Dendritic cell treated with granulocyte-macrophage colony-stimulating factor and Interleukin-4, amounts not matched to agents 40 ng/mL and 50 ng/mL, for 4 days (primary cell): ENCODE measurements at regions not wholly inside any gene's neighbourhood (a gene's known extent, or its start where the extent isn't known, plus 50 kb on each side); places are given as distances from the start of the nearest gene placed in this dataset.

Experiments used
- H3K27ac Mint-ChIP-seq: one replicate; pipeline ENCODE4 v1.8.0; 2022; ENCODE audit warnings: mild to moderate bottlenecking, mixed read lengths
- H3K27me3 Mint-ChIP-seq: one replicate; pipeline ENCODE4 v1.8.0; 2022; ENCODE audit warnings: mild to moderate bottlenecking, mixed read lengths
- H3K36me3 Mint-ChIP-seq: one replicate; pipeline ENCODE4 v1.8.0; 2022; ENCODE audit warnings: low read depth, mixed read lengths
- H3K4me1 Mint-ChIP-seq: one replicate; pipeline ENCODE4 v1.8.0; 2022; ENCODE audit warnings: low read depth, mixed read lengths
- H3K4me3 Mint-ChIP-seq: one replicate; pipeline ENCODE4 v1.8.0; 2022; ENCODE audit warnings: mild to moderate bottlenecking, moderate library complexity, mixed read lengths
- H3K9me3 Mint-ChIP-seq: one replicate; pipeline ENCODE4 v1.8.0; 2022; ENCODE audit warnings: mixed read lengths
- intact Hi-C: fragments of 100-400 bp; cut with micrococcal nuclease; formaldehyde crosslinking; loops from one replicate; pipeline ENCODE4 v1.15.0; 2022

DNA sequence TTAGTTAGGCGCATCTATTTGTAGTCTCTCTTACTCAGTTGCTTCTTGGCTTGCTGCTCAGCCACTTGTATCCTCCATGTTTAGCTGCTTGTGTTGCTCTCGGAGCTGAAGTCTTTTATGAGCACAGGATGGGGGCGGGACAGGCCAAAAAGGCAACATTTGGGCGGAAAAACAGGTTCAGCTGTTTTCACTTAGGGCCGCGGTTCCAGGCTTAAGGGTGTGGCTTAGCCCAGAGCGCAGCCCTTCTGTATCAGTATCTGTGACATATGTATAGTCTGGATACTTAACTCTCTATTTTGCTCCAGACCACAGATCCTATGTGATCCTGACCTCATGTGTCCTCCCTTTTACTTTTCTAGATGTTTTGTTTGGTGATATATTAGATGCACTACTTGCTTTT, 763.5 kb downstream of the SUCLG1 start:
- intact Hi-C loops = no loop called here
- Mint-ChIP-seq H3K4me1 (no peaks in the 10 kb centered on the region), H3K27ac (no peak overlapping the region), H3K9me3 (peaks cover 11% of the 10 kb centered on the region), H3K27me3 (no peaks in the 10 kb centered on the region), H3K36me3 (no peaks in the 10 kb centered on the region), H3K4me3 (no peak overlapping the region)

DNA sequence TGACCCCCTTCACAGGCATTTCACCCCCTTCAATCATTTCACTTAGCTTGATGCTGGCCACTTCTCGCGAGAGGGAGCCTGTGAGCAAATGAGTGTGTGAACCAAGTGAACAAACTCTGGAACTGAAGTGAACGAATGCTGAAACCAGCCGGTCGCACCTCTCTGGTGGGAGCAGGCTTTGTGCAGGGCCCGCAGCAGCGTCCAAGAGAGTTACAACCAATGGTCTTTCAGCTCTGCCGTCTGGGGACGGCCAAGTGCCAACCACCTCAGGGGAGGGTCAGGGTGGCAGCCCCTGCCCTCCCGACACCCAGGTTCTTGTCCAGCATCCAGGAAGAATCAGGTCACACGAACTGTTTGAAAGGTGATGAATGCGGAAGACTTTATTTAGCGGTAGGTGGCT, 764.0 kb downstream of the SUCLG1 start:
- Mint-ChIP-seq H3K4me1 (no peaks in the 10 kb centered on the region), H3K4me3 (no peak overlapping the region), H3K27me3 (no peaks in the 10 kb centered on the region), H3K9me3 (peaks cover 11% of the 10 kb centered on the region), H3K27ac (no peak overlapping the region), H3K36me3 (no peaks in the 10 kb centered on the region)
- intact Hi-C loops = no loop called here

DNA sequence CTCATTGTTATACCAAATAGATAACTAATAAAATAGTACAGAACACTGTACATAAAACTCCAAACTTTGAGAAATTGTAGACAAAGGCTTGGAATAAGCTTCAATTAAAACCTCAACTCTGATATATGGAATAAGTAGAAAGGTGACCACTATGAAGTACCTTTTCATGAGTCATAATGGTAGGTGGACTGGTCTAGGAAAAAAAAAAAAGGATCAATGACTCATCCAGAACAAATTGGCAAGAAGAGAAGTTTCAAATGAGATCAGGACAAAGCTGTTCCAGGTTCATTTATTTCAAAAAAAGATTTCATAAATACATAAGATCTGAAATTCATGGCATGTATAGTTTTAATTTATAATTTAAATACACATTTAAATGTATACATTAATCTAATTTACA, 769.7 kb downstream of the SUCLG1 start:
- H3K4me3 Mint-ChIP-seq = no peak overlapping the region
- peaks cover under 1% of the 10 kb centered on the region for H3K9me3 Mint-ChIP-seq
- no peaks in the 10 kb centered on the region for H3K4me1 Mint-ChIP-seq
- no peaks in the 10 kb centered on the region for H3K27me3 Mint-ChIP-seq
- no peak overlapping the region for H3K27ac Mint-ChIP-seq
- intact Hi-C loops = no loop called here
- H3K36me3 Mint-ChIP-seq = no peaks in the 10 kb centered on the region

GRCh38 chr2:83686863-83687262, 772.2 kb downstream of the SUCLG1 start:
- Mint-ChIP-seq H3K36me3 (no peaks in the 10 kb centered on the region), H3K4me3 (no peak overlapping the region), H3K4me1 (no peaks in the 10 kb centered on the region), H3K27me3 (no peaks in the 10 kb centered on the region), H3K27ac (no peak overlapping the region), H3K9me3 (no peaks in the 10 kb centered on the region)
- intact Hi-C loops = no loop called here

DNA sequence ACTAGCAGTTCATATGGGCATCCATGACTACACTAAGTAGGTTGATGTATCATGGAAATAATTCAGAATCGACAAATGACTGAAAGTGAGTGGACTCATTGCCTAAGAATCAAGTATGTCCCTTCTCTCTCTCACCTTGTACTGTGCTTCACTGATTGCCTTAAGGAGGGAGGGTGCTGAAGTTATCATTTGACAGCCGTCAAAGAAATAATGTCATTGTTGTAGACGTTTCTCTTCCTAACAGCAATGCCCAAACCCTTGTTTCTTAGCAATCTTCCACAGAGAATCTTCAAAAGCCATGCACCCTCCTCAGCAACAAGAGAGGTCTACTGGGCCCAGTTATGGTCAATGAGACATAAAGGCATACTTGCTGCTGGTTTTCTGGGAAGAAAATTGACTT, 785.0 kb downstream of the SUCLG1 start:
- H3K36me3 Mint-ChIP-seq = no peaks in the 10 kb centered on the region
- no peak overlapping the region for H3K4me3 Mint-ChIP-seq
- intact Hi-C loops = no loop called here
- peaks cover 19% of the 10 kb centered on the region for H3K9me3 Mint-ChIP-seq
- no peaks in the 10 kb centered on the region for H3K27me3 Mint-ChIP-seq
- H3K27ac Mint-ChIP-seq = no peak overlapping the region
- no peaks in the 10 kb centered on the region for H3K4me1 Mint-ChIP-seq

GRCh38 chr2:83665894-83666293, 793.2 kb downstream of the SUCLG1 start:
- no peaks in the 10 kb centered on the region for H3K4me1 Mint-ChIP-seq
- no peak overlapping the region for H3K4me3 Mint-ChIP-seq
- intact Hi-C loops = no loop called here
- H3K27ac Mint-ChIP-seq = no peak overlapping the region
- no peaks in the 10 kb centered on the region for H3K36me3 Mint-ChIP-seq
- no peaks in the 10 kb centered on the region for H3K27me3 Mint-ChIP-seq
- no peaks in the 10 kb centered on the region for H3K9me3 Mint-ChIP-seq

DNA sequence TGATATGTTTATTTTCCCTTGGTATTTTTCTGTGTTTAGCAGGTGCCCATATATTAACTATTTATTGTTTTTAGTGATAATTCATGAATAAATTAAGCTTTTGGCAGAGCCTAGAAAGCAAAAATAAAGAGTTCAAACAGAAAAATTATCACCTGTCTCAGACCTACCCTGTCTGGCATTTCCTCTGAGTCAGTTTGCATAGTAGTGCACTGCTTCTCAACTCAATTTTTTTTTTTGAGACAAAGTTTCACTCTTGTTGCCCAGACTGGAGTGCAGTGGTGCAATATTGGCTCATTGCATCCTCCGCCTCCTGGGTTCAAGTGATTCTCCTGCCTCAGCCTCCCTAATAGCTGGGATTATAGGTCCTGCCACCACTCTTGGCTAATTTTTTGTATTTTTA, 793.9 kb downstream of the SUCLG1 start:
- no peaks in the 10 kb centered on the region for H3K9me3 Mint-ChIP-seq
- H3K27ac Mint-ChIP-seq = no peak overlapping the region

DNA sequence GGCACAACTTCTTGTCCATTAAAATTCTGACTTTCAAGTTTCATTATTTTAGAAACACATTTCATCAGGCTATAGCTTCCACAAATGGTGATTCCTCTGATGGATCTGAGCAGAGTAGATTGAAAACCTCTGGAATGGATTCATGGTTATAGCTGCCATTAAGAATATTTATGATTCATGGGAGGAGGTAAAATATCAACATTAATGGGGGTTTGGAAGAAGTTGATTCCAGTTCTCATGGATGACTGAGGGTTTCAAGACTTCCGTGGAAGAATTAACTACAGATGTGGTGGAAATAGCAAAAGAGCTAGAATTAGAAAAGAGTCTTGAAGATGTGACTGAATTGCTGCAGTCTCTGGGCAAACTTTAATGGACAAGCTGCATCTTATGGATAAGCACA, 797.4 kb downstream of the SUCLG1 start:
- Mint-ChIP-seq H3K4me1 (no peaks in the 10 kb centered on the region), H3K9me3 (no peaks in the 10 kb centered on the region), H3K27me3 (no peaks in the 10 kb centered on the region), H3K27ac (no peak overlapping the region), H3K36me3 (no peaks in the 10 kb centered on the region), H3K4me3 (no peak overlapping the region)
- intact Hi-C loops = no loop called here

More for the DNA sequence above, 793.9 kb downstream of the SUCLG1 start:
- intact Hi-C loops = no loop called here
- Mint-ChIP-seq H3K4me1 (no peaks in the 10 kb centered on the region), H3K4me3 (no peak overlapping the region), H3K36me3 (no peaks in the 10 kb centered on the region), H3K27me3 (no peaks in the 10 kb centered on the region)

- H3K4me3 Mint-ChIP-seq = no peak overlapping the region
- H3K36me3 Mint-ChIP-seq = no peaks in the 10 kb centered on the region
- H3K27ac Mint-ChIP-seq = no peak overlapping the region
- intact Hi-C loops = no loop called here
- no peaks in the 10 kb centered on the region for H3K4me1 Mint-ChIP-seq
- H3K9me3 Mint-ChIP-seq = no peaks in the 10 kb centered on the region
- no peaks in the 10 kb centered on the region for H3K27me3 Mint-ChIP-seq
Observed at GRCh38 chr2:83654091-83654611, 804.9 kb downstream of the SUCLG1 start.

GRCh38 chr2:83650898-83651297, 808.2 kb downstream of the SUCLG1 start:
- intact Hi-C loops = no loop called here
- no peaks in the 10 kb centered on the region for H3K9me3 Mint-ChIP-seq
- H3K4me1 Mint-ChIP-seq = no peaks in the 10 kb centered on the region
- H3K27me3 Mint-ChIP-seq = no peaks in the 10 kb centered on the region
- no peak overlapping the region for H3K4me3 Mint-ChIP-seq
- H3K27ac Mint-ChIP-seq = no peak overlapping the region
- H3K36me3 Mint-ChIP-seq = no peaks in the 10 kb centered on the region

GRCh38 chr2:83650161-83650560, 808.9 kb downstream of the SUCLG1 start:
- Mint-ChIP-seq H3K4me1 (no peaks in the 10 kb centered on the region), H3K27me3 (no peaks in the 10 kb centered on the region), H3K4me3 (no peak overlapping the region), H3K27ac (no peak overlapping the region), H3K9me3 (no peaks in the 10 kb centered on the region), H3K36me3 (no peaks in the 10 kb centered on the region)
- intact Hi-C loops = no loop called here

GRCh38 chr2:83640506-83640905, 818.6 kb downstream of the SUCLG1 start:
- peaks cover 17% of the 10 kb centered on the region for H3K9me3 Mint-ChIP-seq
- no peaks in the 10 kb centered on the region for H3K27me3 Mint-ChIP-seq
- no peaks in the 10 kb centered on the region for H3K36me3 Mint-ChIP-seq
- intact Hi-C loops = no loop called here
- H3K4me1 Mint-ChIP-seq = no peaks in the 10 kb centered on the region
- no peak overlapping the region for H3K4me3 Mint-ChIP-seq
- H3K27ac Mint-ChIP-seq = no peak overlapping the region

- no peak overlapping the region for H3K27ac Mint-ChIP-seq
- H3K9me3 Mint-ChIP-seq = peaks cover 9% of the 10 kb centered on the region
- H3K36me3 Mint-ChIP-seq = no peaks in the 10 kb centered on the region
- H3K27me3 Mint-ChIP-seq = no peaks in the 10 kb centered on the region
- intact Hi-C loops = no loop called here
- no peak overlapping the region for H3K4me3 Mint-ChIP-seq
- H3K4me1 Mint-ChIP-seq = no peaks in the 10 kb centered on the region
Observed at GRCh38 chr2:83633423-83633822, 825.7 kb downstream of the SUCLG1 start.

DNA sequence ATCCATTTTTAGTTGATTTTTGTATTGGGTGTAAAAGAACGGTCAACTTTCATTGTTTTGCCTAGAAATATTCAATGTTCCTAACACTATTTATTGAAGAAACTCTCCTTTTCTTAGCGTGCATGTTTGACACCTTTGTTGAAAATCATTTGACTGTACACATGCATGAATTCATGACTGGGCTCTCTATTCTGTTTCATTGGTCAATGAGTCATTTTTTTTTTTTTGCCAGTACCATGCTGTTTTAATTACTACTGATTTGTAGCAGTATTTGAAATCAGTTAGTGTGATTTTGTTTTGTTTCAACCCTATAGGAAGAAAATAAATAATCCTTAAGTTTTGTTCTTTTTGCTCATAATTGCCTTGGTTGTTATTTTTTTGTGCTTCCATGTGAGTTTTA, 828.7 kb downstream of the SUCLG1 start:
- H3K27me3 Mint-ChIP-seq = no peaks in the 10 kb centered on the region
- no peak overlapping the region for H3K4me3 Mint-ChIP-seq

DNA sequence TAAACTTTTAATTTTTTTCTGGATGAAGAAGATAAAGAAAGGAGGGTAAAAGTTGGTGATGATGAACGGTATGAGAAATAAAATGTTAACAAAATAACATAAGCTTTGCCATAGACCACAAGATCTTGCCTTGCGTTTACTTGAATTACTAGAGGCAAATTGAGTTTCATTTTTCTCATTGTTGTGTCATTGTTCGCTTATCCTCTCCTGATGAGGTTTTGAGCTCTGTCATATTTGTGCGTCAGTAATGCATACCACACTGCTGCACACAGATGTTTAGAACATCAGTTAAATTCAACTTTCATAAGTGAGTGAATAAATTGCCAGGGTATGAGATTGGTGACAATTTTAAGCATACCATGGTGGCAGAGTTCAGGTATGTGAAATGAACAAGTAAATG, 843.6 kb downstream of the SUCLG1 start:
- H3K9me3 Mint-ChIP-seq = peaks cover 29% of the 10 kb centered on the region
- H3K4me3 Mint-ChIP-seq = no peak overlapping the region
- H3K27me3 Mint-ChIP-seq = no peaks in the 10 kb centered on the region
- intact Hi-C loops = no loop called here
- no peak overlapping the region for H3K27ac Mint-ChIP-seq
- H3K4me1 Mint-ChIP-seq = no peaks in the 10 kb centered on the region
- no peaks in the 10 kb centered on the region for H3K36me3 Mint-ChIP-seq

More for the DNA sequence above, 828.7 kb downstream of the SUCLG1 start:
- H3K4me1 Mint-ChIP-seq = no peaks in the 10 kb centered on the region
- no peaks in the 10 kb centered on the region for H3K36me3 Mint-ChIP-seq
- intact Hi-C loops = no loop called here
- H3K27ac Mint-ChIP-seq = no peak overlapping the region
- no peaks in the 10 kb centered on the region for H3K9me3 Mint-ChIP-seq
